Esophagus mucosa (tissue), 1 donor: ENCODE measurements at regions not wholly inside any gene's neighbourhood (a gene's known extent, or its start where the extent isn't known, plus 50 kb on each side); places are given as distances from the start of the nearest gene placed in this dataset.

Experiments
- ATAC-seq: fragments of 200-7000 bp; cut with Tn5 transposase; one replicate; pipeline ENCODE4 v1.9.1; 2020
- donor health status: DM: yes; HTN: yes; CAD: no.

- no peak for ATAC-seq
These were observed 1165.8 kb upstream of the ADGRL3 start for GRCh38 chr4:60034361-60034760.

DNA sequence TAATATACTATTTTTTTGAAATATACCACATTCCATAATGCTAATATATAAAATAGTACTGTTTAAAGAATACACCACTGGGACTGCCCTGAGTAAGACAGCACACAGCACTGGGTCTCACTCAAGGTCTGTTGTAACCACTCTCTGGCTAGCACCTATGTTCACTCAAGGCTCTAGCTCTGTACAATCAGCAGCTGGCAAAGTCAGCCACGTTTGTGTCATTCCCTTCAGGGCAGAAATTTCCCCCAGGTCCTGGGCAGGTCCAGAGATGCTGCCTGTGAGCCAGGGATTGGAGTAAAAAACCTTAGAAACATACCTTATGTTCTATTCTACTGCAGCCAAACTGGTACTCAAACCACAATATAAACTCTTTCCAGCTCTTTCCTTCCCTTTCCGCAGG lies 1160.2 kb upstream of the ADGRL3 start:
- peak; percentile 45 for ATAC-seq

DNA sequence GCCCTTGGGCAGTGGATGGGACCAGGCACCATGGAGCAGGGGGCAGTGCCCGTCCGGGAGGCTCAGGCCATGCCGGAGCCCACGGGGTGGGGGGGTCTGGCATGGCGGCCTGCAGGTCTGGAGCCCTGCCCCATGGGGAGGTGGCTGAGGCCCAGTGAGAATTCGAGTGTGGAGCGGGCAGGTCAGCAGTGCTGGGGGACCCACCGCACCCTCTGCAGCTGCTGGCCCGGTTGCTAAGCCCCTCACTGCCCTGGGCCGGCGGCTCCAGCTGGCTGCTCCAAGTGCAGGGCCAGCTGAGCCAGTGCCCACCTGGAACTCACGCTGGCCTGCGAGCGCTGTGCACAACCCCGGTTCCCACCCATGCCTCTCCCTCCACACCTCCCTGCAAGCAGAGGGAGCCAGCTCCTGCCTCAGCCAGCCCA lies 1157.9 kb upstream of the ADGRL3 start:
- ATAC-seq = no peak

- no peak for ATAC-seq
These were observed 1157.2 kb upstream of the ADGRL3 start for GRCh38 chr4:60042941-60043340.

DNA sequence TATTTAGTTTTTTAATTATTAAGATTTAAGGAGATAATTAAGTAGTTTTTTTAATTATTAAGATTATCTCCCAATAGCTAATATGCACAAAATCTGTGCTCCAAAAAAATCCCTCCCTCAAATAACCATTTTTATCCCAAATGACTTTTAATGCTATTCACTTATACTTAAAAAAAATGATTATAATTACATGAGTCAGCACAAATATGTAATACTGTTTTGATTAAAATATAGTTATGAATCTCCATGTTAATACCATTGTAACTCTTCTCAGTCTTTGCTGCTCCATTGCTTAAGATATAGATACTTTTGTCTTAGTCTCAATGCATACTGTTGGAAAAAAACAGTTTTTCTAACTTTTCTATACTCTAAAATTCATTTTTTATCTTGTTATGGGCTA lies 1121.1 kb upstream of the ADGRL3 start:
- ATAC-seq = no peak

GRCh38 chr4:60081839-60082238 lies 1118.3 kb upstream of the ADGRL3 start:
- no peak for ATAC-seq

DNA sequence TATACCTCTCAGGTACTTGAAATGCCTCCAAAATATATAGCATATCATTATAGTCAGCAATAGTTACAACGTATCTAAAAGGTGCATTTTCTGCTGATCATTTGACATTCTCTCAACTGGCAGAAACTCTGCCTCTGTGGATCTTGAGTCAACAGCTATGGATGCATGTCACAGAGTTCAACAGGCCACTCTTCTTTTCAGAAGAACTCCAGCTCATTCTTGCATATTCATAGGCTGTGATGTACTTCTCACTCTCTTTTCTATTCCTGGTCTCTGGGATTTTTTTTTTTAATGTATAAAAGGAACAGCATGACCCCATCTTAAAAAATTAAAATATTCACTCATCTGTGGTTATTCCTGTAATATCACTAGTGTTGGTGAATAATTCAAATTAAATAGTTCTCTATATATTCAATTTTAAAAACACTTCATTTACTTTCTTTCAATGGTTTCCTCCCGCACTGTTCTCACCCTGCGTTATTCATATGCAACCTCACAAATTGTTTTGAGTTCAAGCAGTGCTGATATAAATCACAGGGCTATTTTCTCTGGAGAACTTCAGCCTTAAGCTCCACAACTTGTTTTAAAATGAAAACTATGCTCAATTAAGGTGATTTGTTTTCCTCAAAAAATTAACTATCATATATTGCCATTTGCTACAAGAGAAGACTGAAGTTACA lies 1111.2 kb upstream of the ADGRL3 start:
- no peak for ATAC-seq

GRCh38 chr4:60089546-60090273 lies 1110.4 kb upstream of the ADGRL3 start:
- no peak for ATAC-seq

DNA sequence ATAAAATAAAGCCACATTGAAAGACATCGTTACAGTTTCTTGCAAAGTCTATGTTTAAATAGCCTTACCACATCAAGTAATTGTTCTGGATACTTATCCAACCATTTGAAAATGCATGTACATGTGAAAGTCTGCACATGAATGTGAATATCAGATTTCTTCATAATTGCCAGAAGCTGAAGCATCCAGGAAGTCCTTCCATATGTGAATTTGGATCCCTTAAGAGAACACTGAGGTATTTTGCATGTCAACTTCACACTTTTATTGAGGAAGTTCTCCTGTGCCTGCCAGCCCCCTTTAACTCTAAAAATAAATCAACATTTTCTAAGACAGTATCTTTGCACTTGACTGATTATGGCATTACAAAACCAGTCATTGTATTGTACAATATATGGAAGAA lies 1103.5 kb upstream of the ADGRL3 start:
- no peak for ATAC-seq

- ATAC-seq = no peak
These were observed 1083.5 kb upstream of the ADGRL3 start for GRCh38 chr4:60116592-60116991.

DNA sequence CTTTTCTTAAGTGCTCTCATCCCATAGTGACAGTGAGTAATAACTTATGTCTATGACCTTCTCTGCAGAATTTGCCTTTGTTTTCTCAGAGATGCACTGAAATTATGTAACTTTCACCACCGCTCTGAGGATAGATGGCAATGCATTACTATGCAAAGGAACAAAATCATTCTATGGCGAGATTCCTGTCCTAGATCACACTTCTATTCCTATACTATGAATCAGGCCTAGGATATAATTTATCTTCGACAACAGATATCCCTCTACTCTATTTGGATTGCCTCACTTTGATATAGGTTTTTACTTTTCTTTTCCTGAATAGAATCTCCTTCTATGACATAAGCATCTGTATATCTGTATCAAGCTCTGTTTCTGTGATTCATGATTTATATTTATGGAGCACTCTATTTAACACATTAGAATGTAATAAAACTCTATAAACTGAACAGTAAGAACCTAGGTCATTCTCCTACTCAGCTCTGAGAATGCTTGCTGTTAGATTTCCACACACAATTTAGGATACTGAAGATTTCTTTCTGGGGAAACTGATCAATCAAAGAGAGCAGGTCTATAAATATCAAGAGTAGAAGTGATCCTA lies 1082.3 kb upstream of the ADGRL3 start:
- ATAC-seq = no peak

DNA sequence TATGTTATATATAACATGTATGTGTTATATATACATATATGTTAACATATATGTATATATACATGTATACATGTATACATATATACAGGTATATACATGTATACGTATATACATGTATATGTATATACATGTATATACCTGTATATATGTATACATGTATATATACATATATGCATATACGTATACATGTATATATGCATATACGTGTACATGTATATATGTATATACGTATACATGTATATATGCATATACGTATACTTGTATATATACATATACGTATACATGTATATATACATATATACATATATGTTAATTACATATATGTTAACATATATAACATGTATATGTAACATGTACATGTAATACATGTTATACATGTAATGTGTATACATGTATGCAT lies 1077.3 kb upstream of the ADGRL3 start:
- ATAC-seq = no peak

DNA sequence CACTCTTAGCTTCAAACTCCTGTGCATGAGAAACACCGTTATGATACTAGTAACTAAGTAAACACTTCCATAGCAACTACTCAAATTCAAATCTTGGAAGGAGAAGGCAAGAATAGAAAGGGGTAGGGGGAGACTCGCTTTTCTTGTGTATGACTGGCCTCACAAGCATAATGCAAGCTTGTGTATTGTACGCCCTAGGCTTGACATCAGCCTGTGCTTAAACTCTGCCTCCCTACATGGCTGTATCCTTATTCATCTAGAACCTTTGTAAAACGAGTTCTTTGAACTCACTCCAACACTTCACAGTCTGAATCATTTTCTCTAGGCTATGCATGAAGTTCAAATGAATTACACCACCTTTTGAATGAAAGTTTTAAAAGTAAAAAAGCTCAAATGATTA lies 1071.2 kb upstream of the ADGRL3 start:
- ATAC-seq = peak; percentile 92

- ATAC-seq = peak; percentile 33
These were observed 1070.4 kb upstream of the ADGRL3 start for GRCh38 chr4:60129740-60130139.

GRCh38 chr4:60133375-60133774 lies 1066.8 kb upstream of the ADGRL3 start:
- ATAC-seq = peak; percentile 81

GRCh38 chr4:60134099-60134498 lies 1066.0 kb upstream of the ADGRL3 start:
- no peak for ATAC-seq

DNA sequence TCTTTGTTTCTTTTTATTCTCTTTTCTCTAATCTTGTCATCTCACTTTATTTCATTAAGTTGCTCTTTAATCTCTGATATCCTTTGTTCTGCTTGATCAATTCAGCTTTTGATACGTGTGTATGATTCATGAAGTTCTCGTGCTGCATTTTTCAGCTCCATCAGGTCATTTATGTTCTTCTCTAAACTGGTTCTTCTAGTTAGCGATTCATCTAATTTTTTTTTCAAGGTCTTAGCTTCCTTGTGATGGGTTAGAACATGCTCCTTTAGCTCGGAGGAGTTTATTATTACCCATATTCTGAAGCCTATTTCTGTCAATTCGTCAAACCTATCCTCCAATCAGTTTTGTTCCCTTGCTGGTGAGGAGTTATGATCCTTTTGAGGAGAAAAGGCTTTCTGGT lies 1045.0 kb upstream of the ADGRL3 start:
- ATAC-seq = no peak

DNA sequence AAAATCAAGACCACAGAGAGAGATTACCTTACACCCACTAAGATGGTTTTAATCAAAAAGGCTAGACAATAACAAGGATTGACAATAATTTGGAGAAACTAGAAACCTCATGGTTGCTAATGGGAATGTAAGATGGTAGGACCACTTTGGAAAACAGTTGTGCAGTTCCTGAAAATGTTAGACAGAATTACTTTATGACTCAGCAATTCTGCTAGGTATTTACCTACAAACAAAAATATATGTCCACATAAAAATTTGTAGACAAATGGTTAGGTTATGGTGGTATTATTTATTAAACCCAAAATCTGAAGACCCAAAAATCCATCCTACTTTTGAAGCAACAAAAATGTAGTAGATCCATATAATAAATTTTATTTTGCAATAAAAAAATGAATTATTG lies 1027.0 kb upstream of the ADGRL3 start:
- no peak for ATAC-seq

GRCh38 chr4:60173718-60174117 lies 1026.4 kb upstream of the ADGRL3 start:
- ATAC-seq = no peak

- no peak for ATAC-seq
These were observed 1024.9 kb upstream of the ADGRL3 start for GRCh38 chr4:60175241-60175640.

GRCh38 chr4:60187428-60187827 lies 1012.7 kb upstream of the ADGRL3 start:
- no peak for ATAC-seq

- no peak for ATAC-seq
These were observed 1010.8 kb upstream of the ADGRL3 start for GRCh38 chr4:60189286-60189685.

DNA sequence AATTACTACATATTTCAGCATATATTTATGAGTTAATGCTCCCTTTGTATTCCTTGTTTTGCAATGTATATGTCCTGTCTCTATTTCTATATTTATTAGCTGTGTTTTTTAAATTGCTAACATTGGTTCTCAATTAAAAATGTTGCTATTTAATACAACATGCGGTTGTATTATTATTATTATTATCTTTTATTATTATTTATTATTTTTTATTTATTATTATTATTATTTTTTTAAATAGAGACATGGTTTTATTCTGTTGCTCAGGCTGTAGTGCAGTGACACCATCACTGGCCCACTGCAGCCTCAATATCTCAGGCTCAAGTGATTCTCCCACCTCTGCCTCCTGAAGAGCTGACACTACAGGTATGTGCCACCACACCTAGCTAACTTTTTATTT lies 1005.9 kb upstream of the ADGRL3 start:
- no peak for ATAC-seq

GRCh38 chr4:60195256-60195655 lies 1004.9 kb upstream of the ADGRL3 start:
- ATAC-seq = no peak
